Embryonic facial prominence (tissue), 1 donor: ENCODE measurements at regions not wholly inside any gene's neighbourhood (a gene's known extent, or its start where the extent isn't known, plus 50 kb on each side); places are given as distances from the start of the nearest gene placed in this dataset.
"Not testable (repeated sequence)": the region's sequence is repeated elsewhere in the genome, so short reads cannot be mapped to it uniquely, and the experiment has no call there.

Experiments
- DNase-seq: peaks from one replicate; pipeline ENCODE4 v3.0.0-alpha.2; 2016; ENCODE audit errors: extremely low spot score

DNA sequence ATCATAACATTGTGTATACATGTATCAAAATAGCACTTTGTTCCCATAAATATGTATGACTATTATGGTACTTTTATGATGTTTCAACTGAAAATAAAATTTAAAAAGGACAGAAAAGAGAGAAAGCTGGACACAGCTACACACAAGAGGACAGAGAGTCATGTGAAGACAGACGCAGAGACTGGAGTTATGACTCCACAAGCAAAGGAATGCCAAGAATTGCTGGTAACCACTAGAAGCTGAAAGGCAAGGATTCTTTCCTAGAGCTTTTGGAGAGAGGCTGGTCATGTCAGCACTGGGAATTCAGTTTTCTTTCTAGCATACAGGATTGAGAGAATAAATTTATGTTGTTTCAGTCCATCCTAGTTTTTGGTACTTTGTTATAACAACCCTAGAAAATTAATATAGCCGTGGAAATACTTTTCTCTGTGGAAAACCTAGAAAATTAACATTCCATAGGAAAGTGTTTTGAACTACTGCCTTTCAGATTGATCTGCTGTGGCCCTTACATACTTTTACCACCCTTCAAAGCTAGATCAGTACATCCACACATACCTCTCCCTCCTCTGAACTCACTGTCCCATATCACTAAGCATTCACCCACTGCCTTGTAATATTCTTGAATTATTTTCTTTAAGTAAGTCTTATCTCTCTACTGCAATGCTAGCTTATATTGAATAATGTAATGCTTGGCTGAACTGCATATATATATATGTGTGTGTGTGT, 575.3 kb downstream of the IPMK start:
- DNase-seq = no peak

DNA sequence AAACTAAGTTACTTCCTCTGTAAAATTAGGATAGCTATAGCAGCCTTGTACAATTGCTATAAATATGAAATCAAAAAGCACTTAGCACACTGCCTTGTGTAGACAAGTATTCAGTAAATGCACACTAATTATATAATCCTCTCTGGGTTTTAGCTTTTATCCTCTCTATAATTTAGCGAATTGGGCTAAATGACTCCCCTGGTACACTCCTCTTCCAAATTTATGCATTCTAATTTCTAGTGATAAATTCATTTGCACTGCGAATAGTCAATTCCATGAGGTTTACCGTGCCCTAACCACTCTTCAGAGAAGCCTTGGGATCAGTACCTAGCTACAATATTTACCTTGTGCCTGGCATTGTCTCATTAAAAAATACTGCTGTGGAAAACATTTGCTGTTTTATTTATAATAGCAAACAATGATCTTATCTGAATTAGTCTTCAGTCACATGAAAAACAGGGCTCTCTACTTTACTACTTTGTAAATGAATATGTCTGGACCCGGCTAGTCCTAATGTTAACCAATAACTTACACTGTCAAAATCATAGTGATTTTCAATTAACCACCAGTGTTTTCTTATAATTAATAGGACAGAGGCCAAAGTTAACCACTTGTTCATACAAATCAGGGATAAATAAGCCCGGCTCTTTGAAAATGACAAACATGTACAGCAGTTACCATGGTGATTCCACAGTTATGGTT, 577.9 kb downstream of the IPMK start:
- no peak for DNase-seq

DNA sequence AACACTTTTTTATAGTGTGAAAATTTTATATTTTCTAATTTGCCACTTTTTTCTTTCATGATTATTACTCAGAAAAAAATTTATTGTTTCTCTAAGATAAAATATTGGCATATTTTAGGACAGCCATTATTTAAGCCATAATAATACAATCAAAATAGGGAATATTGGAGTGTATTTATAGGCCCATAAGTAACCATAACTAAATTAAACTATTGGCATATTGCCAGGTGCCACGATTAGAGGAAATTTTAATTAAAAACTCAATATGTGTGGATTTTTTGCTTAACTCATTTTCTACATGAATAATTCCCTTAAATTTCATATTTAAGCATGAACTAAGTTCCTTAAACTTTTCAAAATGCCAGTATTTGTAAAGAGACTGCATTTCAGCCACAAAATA, 587.8 kb downstream of the IPMK start:
- no peak for DNase-seq

DNA sequence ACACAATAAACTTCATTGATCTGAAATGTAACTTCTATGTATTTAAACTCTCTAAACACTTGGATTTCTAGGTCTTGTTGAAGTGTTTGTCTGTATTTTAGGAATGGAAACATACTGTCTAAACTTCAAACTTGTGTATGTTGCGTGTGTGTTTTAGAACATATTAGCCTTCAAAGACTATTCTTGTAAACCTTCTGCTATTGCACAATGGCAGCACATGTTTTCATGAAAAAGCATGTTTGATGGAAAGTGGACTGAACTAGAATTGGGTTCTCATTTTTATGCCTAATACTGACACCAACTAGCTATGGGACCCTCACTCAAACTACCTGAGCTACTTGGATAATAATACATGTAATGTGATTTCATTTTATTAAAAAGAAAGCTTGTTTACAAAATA, 592.6 kb downstream of the IPMK start:
- no peak for DNase-seq

DNA sequence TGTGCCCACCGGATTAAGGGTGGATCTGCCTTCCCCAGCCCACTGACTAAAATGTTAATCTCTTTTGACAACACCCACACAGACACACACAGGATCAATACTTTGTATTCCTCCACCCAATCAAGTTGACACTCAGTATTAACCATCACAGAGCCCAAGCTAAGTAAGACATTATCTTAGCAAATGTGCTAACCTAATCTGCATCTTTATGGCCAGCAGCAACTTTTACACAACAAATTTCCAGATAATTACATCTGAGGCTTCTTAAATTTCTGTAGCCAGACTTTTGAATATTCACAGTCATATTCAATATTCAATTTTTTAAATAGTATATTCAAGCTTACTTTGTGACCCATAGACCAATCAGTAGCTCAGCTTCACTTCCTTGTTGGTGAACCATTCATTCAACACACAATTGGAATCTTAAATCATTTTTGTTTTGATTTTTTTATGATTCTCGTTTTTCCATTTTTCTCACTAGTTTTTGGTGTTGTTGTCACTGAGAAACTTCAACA, 594.2 kb downstream of the IPMK start:
- DNase-seq = no peak

DNA sequence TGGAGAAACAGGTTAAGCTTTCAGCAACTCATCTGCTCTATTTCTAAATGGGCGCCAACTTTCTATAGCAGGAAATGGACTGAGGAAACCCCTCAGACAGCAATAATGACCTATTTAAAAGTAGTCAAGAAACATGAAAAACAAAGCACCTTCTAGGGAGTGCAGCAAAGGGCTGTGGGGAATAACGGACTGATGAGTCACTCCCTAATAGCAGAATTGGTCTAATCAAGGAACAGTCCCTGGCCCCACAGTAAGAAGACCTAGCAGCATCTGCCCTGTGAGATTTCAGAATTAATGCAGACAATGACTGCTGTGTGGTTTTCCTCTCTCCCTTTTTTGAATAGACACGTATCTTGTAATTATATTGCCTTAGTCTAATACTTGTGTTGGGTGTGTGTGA, 602.9 kb downstream of the IPMK start:
- DNase-seq = no peak

DNA sequence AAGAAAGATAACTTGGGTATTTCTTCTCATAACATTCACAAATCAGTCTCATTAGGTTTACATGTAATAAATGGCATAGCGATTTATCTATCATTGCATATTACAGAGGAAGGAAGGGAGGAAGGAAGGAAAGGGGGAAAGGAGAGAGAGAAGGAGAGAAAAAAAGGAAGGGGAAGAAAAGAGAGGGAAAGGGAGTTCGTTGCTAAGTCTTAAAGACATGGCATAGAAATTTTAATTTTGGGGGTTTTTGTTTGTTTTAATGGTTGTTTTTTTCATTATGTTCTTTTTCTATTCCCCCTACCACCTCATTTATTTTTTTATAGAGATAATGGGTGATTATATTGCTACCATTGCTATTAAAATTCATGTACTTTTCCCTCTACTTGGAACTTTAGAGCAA, 604.3 kb downstream of the IPMK start:
- DNase-seq = no peak

DNA sequence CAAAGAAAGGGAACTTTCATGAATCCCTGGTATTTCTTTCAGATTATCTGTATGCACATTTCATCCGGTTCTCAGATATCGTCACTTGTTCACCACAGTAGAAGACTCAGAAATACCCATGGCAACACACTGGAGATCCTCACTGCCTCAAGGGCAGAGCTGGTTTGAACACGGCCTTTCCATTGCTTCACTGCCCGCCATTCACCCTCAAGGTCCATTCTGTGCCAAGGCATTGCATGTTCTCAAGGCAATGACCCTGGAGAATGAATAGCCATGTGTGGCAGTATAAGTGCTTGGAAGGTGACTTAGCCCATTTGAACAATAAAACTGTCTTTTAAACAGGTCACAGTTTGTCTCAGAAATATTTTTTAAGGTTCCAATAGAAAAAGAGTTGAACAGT, 606.5 kb downstream of the IPMK start:
- no peak for DNase-seq

DNA sequence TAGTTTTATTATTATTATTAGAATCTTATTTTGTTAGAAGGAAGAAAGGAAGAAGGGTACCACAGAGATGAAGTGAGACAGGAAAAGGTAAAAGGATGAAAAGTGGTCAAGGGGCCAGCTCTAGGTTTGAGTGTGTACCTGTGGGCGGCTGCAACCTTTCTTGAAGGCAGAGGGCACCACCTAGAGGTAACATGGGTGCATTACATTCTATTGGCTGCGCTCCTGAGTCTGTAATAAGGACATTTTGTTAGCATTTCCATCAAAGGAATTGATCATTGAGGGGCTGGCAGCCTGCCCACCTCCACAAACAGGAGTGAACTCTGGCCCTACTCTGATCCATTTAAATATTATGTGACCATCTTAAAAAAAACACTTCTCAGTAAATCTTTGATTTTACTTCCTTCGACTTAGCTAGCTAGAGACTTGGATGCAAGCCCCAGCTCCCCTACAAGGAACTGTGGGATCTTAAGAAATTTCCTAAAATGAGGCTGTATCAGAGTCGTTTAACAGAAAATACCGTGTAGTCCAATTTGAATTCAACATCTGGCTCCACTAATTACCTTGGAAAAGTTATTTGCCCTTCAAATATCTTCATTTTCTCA, 610.4 kb downstream of the IPMK start:
- no peak for DNase-seq

DNA sequence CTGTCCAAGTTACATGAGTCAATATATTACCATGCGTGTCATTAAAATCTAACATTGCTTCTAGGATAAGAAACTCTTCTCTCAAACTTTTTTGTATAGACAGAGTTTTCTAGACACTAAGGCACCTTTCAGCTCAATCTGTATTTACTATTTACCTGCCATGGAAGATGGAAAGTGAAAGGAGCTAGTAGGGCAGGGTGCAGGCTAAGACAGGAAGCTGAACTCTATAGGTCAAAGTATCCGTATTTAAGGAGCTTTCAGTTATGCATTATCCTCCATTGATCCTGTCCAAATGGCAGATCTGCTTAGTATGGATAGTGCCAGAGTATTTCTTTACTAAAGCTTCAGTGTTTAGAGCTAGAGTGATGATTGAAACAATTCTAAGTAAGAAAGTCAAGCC, 612.8 kb downstream of the IPMK start:
- DNase-seq = no peak

DNA sequence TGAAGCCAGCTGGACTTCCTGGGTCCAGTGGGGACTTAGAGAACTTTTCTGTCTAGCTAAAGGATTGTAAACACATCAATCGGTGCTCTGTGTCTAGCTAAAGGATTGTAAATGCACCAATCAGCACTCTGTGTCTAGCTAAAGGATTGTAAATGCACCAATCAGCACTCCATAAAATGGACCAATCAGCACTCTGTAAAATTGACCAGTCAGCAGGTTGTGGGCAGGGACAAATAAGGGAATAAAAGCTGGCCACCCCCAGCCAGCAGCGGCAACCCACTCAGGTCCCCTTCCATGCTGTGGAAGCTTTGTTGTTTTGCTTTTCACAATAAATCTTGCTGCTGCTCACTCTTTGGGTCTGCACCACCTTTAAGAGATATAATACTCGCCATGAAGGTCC, 622.6 kb downstream of the IPMK start:
- not testable (repeated sequence) for DNase-seq

DNA sequence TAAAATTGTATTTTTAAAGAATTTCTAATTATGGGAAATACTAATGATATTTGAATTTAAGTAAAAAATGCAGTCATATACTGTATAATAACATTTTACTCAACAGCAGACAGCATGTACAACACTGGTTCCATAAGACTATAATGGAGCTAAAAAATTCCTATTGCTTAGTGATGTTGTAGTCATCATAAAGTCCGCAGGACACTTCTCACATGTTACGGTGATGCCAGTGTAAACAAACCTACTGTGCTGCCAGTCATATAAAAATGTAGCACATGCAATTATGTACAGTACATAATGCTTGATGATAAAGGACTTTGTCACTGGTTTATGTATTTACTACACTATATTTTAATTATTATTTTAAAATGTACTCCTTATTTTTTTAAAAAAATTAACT, 629.3 kb downstream of the IPMK start:
- no peak for DNase-seq

DNA sequence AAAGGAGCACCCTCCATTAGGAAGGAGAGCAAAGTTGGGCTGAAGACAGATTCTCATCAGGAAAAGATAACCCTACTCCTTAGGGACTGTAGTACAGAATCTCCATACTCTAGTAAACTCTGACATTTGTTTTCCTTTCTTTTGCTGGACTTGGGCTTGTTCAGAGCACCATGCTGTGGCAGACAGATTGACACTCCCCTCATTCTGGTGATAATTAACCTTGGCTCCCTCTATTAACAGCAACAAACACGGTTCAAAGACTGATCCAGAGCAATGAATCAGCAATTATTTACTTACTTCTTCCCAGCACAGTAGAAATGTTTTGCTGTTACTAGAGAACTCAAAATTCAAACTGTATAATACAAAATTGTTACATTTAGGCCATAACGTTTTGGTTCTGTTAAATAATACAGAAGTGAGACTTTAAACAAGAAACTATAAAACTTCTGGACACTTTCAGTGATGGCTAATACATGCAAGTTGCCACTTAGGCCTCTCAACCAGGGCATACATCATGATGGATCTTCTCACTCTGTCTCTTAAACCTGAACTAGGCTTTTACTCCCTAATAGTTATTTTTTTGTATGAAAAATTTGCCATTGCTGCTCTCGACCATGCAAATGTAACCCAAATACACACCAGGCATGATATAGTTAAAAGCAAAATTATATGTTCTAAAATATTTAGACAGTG, 639.0 kb downstream of the IPMK start:
- DNase-seq = no peak

DNA sequence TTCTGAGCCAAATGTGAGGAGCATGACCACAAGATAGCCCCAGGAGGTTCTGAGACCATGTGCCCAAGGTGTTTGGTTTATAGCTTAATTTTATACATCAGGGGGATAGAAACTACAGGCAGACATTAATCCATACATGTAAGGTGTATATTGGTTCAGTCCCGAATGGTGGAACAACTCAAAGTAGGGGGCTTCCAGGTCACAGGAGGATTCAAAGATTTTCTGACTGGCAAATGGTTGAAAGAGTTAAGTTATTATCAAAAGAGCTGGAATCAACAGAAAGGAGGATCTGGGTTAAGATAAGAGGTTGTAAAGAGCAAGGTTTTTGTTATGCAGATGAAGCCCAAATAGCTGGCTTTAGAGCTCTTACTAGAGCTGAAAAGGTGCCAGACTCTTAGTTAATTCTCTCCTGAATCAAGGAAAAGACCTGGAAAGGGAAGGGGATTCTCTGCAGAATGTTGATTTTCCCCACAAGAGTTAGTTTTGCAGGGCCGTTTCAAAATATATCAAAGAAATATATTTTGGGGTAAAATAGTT, 640.0 kb downstream of the IPMK start:
- DNase-seq = no peak

DNA sequence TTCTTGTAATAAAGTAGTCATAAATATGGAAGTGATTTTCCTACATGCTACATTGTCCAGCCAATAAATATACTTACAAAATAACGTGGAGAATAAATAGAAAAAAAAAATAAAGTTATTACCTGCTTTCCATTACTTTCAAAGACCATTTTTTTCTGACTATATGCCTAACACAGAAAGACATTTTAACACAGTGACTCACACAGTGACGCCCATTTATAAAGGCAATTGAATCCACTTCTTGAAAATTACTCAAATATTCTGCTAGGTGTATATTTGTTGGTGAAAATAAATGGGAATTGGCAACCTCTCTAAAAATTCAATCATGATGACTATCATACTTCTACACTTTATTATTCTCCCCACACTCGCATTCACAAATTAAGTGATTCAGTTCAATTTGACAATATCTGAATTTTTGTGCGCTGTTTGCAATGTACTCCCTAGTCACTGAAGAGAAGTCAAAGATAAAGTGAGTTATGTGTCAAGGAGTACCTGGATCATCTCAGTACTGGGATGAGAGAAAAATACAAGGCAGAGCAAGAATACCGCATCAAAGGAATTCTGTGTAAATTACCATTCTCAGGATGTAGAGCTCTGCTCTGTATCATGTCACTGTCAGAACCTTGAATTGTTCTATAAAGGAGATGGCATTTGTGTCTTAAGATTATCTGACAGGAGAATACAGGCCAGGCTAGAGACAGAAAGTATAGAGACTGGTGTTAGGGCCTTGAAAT, 642.7 kb downstream of the IPMK start:
- no peak for DNase-seq

DNA sequence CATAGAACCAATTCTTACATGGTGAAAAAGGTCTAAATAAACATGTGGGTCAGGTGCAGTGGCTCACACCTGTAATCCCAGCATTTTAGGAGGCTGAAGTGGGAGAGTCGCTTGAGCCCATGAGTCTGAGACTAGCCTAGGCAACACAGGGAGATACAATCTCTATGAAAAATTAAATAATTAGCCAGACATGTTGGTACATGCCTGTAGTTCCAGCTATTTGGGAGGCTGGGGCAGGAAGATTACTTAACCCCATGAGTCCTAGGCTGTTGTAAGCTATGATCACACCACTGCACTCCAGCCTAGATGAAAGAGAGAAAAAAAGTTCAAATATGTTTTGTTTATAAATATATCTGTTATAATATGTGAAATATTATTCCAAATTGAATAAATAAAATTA, 643.6 kb downstream of the IPMK start:
- no peak for DNase-seq

DNA sequence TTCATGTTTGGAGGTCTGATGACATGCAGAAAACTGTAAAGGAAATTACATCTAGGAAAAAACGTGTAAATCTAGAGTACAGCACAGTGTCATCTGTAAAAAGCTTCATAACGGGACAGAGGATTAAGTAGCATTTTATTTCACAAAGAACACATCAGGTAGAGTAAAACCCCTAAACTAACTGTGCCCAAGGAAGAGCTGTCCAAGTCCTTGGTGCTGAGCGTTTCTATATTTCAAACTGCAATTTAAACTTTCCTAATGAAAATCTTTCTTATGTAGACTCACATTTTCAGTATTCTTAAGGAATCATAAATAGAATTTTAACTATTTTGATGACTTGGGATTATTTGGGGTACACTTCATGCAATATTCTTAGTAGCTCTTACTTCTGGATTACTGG, 646.2 kb downstream of the IPMK start:
- DNase-seq = no peak

DNA sequence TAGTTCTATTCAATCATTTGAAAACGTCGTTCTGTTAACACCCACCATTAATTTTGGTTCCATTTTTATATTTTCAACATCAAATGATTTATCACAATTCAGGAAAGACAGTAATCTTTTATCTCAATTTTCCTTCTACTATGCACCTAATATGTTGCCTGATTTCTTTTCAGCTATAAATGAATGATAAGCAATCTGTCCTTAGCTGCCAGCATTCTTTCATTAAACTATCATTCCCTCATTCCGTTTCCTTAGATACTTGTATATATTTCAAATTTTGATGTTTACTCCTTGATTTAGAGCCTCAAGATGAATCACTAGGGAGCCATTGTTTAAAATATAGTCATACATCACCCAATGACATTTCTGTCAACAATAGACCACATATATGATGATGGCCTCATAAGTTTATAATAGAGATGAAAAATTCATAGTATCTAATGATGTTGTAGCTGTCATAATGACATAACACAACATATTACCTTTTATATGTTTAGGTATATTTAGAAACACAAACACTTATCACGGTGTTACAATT, 661.7 kb downstream of the IPMK start:
- no peak for DNase-seq

DNA sequence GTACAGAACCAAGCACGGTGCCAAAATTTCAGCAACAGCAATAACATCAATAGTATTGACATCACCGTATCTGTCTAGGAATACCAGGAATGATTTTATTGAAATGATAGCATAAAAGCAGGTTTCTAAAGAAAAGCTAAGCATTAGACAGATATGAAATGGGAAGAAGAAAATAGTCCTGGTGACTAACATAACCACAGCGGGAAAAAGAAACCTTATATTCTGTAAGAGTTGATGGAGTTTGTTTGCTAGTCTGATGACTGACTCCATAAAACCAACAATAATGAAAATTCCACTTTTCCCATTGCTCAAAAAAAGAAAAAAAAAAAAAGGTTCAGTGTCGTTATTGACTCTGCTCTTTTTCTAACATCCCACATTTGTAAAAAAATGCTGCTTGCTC, 668.3 kb downstream of the IPMK start:
- no peak for DNase-seq

DNA sequence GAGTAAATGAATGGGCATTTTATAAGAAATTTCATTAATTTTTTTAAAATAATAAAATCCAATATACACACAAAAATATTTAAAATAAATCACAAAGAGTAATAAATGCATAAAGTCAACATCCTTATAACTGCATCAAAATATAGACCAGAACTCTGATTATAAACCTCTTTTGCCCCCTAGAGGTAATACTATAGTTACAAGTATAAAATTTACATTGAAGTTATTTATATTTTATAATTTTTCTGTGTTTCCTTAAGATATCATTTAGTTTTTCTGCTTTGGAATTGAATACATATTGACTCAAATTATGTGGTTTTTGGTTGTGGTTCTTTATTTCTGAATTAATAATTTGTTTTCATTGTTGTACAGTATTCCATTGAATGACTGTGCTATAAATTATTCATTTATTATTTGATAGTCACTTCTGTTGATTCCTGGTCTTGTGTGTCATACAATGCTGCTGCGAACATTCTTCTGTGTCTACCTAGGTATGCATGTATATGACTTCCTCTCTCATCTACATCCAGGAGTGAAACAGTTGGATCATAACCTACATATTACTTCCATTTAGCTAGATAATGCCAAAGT, 673.6 kb downstream of the IPMK start:
- no peak for DNase-seq

DNA sequence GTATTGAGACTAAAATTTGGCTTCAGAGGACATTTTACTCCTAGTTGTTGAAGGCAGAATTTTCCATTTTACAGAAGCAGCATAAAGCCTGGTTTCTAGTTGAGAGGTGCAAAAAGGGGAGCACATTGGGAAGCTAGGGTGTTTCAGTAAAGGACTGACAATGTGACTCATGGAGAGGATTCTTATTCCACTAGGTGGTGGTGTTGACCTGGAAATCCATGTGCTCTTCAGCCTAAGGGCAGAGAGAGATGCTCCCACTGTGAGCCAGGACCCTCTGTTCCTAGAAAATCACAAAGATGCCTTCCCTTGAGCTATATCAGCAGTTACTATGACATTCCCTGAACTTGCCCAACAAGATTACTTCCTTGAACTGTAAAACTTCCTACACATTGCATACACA, 687.8 kb downstream of the IPMK start:
- DNase-seq = no peak
